ENCODE measurements at regions not wholly inside any gene's neighbourhood (a gene's known extent, or its start where the extent isn't known, plus 50 kb on each side); places are given as distances from the start of the nearest gene placed in this dataset.

GRCh38 chr14:101246894-101247841, 314.1 kb upstream of the DIO3 start:
- in situ Hi-C loops (cut with MboI; ENCODE audit: low pct_unique_long_range_greater_than_20kb, low sequenced_read_pairs, unreplicated experiment) = no loop called here
- no peak for TF ChIP-seq CTCF (IDR thresholded peaks at IDR 0.05; ENCODE audit: extremely low read depth, insufficient read depth, missing control alignments)

DNA sequence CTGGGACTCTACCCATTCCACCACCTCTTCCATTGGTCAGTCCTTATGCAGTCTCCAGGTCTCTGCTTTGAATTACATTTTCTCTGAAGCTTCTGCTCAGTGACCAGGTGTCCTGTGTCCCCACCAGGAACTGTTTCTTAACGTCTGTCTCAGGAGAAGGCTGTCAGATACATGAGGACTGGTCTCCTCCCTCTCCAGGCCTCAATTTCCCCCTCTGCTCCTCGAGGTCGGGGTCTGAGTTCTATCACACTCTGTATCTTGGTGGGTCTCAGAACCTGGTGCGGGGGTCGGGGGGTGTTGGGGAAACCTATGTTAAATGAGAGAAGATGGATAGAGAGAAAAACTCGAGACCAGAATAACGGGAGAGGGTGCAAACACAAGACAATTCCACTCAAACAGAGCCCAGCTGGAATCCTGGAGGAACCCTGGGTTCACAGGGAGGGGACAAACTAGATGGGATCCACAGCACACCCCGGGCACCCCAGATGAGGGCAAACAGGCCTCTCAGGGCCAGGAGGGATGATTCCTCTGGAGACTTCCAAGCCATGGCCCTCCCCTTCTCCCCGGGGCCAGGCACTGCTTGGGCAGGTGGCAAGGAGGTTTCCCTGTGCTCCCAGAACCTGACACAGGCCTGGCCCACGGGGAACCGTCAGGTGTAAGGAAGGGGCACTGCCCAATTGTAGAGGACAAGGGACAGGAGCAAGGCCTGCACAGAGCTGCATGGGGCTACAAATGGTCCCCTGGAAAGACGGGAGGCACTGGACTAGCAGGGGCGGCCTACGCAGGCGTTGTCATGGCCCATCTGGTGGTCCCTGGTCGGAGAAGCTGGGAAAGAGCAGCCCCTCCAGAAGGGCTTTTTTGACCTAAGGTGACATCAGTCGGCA, 313.2 kb upstream of the DIO3 start:
- in situ Hi-C loops (cut with MboI; ENCODE audit: low pct_unique_long_range_greater_than_20kb, low sequenced_read_pairs, unreplicated experiment) = no loop called here
- DNase-seq (ENCODE audit: low spot score) = no peak
- TF ChIP-seq CTCF (IDR thresholded peaks at IDR 0.05; ENCODE audit: extremely low read depth, insufficient read depth, missing control alignments) = no peak

More at GRCh38 chr14:101246894-101247841, 314.1 kb upstream of the DIO3 start:
- no peak for DNase-seq (ENCODE audit: low spot score)

- no peak for TF ChIP-seq CTCF (IDR thresholded peaks at IDR 0.05; ENCODE audit: extremely low read depth, insufficient read depth, missing control alignments)
- in situ Hi-C loops (cut with MboI; ENCODE audit: low pct_unique_long_range_greater_than_20kb, low sequenced_read_pairs, unreplicated experiment) = no loop called here
- DNase-seq (ENCODE audit: low spot score) = no peak
Measured at GRCh38 chr14:101248840-101249675, 312.2 kb upstream of the DIO3 start.

DNA sequence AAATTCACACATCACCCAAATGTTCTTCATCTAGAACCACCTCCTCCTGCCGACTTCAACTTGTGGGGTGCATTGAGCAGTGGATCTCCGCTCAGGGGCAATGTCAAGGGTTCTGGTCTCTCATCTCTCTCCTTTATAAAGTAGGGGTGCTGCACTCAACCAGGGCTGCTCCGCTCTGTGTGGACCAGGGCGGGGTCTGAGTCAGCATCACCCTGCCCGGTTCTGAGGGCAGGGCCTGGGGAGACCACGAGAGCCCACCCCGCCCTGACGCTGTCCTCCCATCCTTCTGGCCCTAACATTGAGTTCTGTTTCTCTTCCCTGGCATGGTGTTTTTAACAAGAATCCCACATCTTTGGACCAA, 311.6 kb upstream of the DIO3 start:
- no peak for TF ChIP-seq CTCF (IDR thresholded peaks at IDR 0.05; ENCODE audit: extremely low read depth, insufficient read depth, missing control alignments)
- in situ Hi-C loops (cut with MboI; ENCODE audit: low pct_unique_long_range_greater_than_20kb, low sequenced_read_pairs, unreplicated experiment) = no loop called here
- DNase-seq (ENCODE audit: low spot score) = no peak

- in situ Hi-C loops (cut with MboI; ENCODE audit: low pct_unique_long_range_greater_than_20kb, low sequenced_read_pairs, unreplicated experiment) = no loop called here
- DNase-seq (ENCODE audit: low spot score) = no peak
- TF ChIP-seq CTCF (IDR thresholded peaks at IDR 0.05; ENCODE audit: extremely low read depth, insufficient read depth, missing control alignments) = no peak
Measured at GRCh38 chr14:101250336-101250947, 310.9 kb upstream of the DIO3 start.
